HG02885 (cell line): ENCODE measurements at regions not wholly inside any gene's neighbourhood (a gene's known extent, or its start where the extent isn't known, plus 50 kb on each side); places are given as distances from the start of the nearest gene placed in this dataset.

Experiments
- ATAC-seq: cut with Tn5 transposase; IDR thresholded peaks from one replicate; pipeline ENCODE4 v1.9.1; 2021; ENCODE audit warnings: mild to moderate bottlenecking; ENCODE audit not compliant: unreplicated experiment, poor library complexity

DNA sequence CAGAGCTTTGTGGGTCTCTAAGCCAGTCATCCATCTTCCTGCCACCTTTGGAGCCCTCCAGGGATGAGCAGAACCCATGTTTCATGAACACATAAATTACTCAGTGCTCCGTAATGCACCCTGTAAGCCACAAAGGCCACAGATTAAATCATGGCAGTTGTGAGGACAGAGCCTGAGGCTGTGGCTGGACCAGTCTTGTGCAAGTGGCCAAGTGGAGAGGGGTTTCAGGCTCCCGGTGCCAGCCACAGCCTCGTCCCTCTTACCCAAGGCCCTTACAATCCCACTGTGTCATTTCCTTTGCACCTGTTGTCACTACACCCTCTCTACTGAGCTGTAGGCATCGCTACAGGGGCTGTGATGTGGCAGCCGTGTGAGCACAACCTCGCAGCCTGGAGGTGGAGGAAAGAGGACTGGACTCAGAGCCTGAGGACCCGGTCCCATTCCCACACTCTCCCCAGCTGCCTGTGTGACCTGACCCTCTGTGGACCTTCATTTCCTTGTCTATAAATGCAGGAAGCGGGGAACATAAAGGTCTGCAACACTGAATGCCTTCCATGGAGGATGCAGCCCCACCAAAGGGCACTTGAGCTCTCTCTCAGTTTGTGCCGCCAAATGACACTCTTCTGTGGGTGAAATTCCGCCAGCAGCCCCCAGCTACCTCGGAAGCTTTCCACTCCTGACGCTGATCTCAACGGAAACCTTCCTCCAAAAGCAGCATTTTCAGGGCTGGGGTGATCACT is 792.0 kb downstream of the UQCRFS1 start:
- ATAC-seq, result no peak

DNA sequence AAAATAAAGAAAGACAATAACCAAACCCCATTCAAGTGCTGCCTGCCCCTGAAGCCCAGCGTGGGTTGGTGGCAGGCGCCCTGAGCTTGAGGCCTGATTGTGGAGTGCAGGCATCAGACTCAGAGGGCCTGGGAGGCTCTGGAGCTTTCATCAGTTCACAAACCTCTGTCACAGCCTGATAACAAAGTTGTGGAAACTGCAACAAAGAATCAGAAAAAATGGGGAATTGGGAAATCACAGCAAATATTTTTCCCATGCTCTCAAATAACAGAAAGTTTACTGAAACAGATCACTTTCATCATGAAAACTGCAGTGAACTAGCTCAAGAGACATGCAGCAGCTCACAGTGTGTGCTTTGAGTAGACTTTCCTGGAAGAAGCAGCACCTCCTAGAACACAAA is 793.6 kb downstream of the UQCRFS1 start:
- ATAC-seq, result no peak

DNA sequence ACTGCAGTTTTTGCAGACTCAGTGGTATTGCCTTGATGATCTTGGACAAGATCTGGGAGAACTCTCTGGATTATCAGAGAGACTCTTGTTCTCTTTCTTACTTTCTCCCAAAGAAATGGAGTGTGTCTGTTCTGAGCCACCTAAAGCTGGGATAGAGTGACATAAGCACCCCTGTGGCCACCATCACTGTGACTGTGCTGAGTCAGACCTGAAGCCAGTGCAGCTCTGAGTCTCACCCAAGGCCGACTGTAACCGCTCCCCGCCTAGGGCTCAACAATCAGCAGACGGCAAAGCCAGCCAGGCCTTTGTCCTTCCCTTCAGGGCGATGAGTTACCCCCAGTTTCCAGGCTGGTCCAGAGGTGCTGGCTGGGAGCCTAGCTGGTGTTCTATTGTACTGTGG is 795.6 kb downstream of the UQCRFS1 start:
- ATAC-seq, result no peak

DNA sequence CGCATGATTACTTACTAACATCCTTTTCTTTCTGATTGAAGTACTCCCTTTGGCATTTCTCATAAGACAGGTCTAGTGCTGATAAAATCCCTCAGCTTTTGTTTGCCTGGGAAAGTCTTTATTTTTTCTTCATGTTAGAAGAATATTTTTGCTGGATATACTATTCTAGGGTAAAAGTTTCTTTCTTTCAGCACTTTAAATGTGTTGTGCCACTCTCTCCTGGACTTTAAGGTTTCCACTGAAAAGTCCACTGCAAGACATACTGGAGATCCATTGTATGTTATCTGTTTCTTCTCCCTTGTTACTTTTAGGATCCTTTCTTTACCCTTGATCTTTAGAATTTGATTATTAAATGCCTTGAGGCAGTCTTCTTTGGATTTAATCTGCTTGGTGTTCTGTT is 796.7 kb downstream of the UQCRFS1 start:
- ATAC-seq, result no peak

DNA sequence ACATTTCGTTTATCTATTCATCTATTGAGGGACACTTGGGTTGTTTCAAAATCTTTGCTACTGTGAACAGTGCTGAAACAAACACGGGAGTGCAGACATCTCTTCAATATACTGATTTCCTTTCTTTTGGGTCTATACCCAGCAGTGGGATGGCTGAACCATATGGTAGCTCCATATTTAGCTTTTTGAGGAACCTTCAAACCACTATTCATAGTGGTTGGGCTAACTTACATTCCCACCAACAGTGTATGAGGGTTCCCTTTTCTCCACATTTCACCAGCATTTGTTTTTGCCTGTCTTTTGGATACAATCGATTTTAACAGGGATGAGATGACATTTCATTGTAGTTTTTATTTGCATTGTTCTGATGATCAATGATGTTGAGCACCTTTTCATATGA is 798.2 kb downstream of the UQCRFS1 start:
- no peak for ATAC-seq

DNA sequence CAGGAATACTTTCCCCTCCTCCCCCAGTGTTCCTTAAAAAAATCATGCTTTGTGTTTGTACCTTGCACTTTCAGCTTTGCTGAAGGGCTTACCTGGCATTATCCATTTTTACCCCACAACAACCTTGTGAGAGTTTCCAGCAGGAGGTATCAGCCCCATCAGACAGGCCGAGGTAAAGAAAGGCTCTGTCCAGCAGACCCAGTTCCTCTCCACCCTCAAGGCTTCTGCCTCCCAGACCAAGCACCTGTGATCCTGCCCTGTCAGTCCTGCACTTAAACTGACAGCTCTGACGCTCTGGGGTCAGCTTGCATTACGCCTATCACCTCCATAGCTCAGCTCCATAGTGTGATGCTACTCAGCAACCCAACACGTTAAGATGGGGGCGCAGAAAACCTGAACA is 803.1 kb downstream of the UQCRFS1 start:
- ATAC-seq, result no peak

DNA sequence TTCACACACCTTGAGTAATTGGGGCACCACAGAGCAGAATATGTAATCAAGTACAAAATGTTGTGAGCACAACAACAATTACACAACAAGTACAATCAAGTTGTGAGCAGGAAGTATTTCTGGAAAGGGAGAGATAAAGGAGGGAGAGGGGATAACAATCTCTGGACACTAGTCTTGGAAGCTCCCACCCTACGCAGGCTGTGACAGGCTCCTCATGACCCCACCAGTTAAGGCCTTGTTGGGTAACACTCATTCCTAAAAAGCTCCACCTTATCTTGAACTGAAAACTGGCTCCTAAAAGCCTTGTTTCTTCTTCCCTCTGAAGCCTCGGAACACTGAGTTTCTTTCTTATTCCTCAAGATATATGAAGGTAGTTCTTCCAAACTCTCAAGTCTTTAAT is 806.0 kb downstream of the UQCRFS1 start:
- ATAC-seq, result no peak

DNA sequence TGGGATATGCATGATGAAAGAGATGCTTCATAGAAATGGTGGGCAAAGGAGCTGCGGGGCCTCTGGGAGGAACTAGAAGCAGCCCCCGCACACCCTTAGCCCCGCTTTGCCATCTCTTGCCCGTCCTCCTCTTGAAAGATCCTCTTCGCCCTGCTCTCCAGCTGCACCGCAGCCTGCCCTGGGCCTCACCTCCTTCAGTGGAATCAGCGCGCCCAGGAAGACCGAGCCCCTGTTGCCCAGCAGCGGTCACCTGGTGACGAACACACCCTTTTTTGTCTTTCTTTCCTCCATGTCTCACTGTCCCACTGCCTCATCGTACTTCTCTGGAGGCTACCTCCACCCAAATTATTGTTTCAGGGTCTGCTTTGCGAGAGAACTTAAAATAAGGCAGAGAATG is 807.6 kb downstream of the UQCRFS1 start:
- ATAC-seq, result no peak

DNA sequence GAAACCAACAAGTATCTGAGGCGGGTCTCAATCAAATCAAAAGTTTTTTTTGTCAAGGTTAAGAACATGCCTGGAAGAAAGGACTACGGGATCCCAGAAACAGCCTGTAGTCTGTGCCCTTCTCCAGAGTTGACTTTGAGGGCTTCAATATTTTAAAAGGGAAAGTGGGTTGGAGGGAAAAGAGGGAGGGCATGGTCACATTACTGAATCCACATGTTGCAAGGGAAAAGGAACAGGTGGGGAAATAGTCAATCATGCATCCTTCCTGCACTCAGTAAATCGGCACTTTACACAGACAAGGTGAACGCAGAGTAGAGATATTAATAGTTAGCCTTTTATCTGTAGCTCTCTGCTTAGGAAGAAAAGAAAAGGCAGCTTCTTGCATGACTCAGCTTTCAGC is 808.5 kb downstream of the UQCRFS1 start:
- no peak for ATAC-seq

DNA sequence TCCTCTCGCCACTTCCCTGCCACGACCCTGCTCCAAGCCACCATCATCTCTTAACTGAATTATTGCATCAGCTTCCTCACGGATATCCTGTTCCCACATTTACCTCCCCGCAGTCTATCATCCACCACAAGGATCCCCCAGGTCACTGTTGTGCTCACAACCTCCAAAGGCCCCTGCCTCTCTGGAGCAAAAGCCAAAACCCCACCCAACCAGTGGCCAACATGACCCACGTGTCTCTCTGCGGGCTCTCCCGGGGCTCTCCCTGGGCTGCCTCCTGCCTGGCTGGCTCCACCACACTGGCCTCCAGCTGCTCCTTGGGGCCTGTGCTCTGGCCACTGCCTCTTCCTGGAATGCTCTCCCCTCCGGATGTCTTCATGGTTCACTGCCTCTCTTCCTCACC is 809.3 kb downstream of the UQCRFS1 start:
- no peak for ATAC-seq

DNA sequence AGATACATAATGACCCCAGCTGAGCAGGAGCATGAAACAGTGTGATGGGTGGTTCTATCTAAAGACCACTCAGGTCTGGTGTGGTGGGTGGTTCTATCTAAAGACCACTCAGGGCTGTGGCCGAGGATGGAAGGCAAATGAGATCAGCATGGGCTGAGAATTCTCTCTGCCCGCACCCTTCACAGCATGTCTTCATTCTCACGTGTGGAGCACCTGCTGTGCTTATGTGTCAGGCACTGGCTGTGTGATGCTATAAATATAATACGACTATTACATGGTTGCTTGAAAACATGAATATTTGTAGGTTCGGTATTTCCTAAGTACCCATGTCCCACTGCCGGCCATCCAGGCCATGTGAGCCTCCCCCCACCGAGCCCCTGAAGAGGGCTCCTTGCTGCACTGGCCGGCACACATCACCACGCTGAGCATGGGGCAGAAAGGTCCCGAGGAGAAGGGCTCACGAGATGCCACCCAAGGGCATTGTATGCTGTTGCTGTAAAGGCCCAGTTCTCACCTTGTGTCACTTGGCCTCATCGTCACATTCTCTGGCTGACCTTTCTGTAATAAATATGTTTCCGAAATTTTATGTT is 810.2 kb downstream of the UQCRFS1 start:
- ATAC-seq, result no peak

DNA sequence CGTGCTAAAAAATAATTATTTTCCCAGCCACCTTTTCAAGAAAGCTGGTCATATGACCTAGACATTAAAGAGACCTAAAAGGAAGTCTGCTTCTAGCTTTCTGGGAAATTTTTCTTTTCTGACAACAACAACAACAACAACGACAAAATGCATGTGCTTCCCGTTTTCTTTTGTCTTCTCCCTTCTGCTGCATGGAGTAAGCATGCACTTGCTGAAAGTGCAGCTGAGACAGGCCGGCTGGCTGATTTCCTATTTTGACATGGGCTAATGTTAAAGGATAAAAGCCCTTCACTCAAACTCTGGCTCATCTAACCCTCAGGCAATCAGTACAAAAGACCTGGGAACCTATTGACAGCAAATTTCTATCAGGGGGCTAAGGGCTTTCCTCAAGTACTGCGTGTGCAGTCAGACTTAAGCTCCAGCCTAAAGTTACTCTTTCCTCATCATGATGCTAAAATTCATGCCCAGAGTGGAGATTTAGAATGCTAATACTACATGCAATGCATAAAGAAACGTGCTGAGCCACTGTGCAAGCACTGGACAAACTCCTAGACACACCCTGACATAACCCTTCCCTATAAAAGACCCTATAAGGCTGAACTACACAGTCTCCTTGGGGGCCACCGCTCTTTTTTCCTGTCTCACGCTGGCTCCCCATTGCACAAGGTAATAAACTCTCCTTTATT is 811.1 kb downstream of the UQCRFS1 start:
- no peak for ATAC-seq

DNA sequence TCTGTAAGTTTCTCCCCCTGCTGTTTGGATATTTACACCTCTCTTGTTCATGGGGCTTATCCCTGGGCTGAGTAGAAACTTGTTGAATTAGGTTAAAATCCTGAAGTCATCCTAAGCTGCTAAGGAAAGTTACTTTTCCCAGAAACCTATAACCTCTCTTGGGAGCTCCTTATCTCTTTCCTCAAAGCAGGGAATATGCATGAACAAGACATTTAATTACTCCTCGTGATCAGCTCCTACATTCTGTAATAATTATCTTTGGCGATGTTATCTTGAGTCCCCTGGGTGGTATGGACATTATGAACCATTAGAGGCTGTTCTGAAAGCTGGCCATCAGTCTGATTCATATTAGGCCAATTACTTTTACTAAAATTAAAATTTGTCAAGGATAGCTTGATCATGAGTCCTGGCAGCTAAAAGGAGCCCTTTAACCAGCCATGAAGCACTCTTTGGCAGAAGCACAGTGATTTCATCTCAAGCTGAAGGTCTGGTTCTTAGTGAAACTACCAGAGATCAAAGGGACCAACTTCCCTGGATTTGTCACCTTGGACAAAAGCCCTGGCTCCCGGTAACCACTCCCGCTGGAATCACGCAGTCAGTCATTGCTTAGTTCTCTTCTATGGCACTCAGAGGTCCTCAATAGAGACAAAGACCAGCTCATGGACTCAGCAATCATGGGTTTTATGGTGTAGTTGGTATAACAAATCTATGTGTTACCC is 811.8 kb downstream of the UQCRFS1 start:
- ATAC-seq, result no peak

DNA sequence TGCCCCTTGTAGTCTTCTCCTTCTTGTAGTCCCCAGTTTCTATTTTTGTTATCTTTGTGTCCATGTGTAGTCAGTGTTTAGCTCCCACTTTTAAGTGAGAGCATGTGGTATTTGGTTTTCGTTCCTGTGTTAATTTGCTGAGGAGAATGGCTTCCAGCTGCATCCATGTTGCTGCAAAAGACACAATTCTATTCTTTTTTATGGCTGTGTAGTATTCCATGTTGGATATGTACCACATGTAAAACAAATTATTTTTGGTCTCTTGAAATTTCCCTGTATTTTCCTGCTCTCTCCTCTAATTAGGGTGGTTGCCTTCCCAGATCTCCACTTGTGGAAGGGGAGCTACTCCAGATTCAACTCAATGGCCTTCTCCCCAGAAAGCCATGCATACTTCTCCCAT is 813.8 kb downstream of the UQCRFS1 start:
- ATAC-seq, result no peak

DNA sequence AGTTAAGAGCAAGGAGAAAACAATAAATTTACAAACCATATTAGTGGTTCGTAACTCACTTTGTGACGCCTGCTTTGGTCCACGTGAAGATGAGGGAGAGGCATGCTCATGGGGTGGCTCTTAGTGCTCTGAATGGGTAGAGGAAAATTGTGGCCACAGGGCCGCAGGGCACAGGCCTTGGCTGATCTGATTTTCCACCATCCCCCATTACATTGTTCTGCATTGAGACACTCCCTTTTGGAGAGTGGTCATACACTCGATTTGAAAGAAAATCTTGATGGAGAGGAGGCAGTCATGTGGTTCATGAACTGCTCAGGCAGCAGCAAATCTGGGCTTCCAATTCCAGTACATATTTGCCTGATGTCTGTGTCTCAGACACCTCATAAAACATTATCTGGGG is 815.2 kb downstream of the UQCRFS1 start:
- ATAC-seq, result no peak

DNA sequence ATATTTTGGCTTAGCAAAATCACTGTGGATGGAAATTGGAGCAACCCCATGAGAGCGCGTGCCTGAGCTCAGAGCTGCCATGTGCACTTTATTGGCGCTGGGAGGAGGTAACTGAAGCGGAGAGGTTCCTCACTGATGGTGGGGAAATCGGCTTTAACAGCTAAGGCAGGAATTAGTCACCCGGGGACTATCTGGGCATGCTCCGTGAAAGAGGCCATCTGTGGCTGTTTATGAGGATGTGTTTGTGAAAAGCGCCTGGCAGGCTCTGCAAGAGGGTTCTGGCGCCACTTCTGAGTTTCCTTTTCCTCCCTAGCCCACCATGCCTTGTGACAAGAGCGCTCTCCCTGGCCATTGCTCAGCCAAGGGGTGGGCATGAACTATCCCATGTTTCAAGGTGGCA is 815.6 kb downstream of the UQCRFS1 start:
- no peak for ATAC-seq

DNA sequence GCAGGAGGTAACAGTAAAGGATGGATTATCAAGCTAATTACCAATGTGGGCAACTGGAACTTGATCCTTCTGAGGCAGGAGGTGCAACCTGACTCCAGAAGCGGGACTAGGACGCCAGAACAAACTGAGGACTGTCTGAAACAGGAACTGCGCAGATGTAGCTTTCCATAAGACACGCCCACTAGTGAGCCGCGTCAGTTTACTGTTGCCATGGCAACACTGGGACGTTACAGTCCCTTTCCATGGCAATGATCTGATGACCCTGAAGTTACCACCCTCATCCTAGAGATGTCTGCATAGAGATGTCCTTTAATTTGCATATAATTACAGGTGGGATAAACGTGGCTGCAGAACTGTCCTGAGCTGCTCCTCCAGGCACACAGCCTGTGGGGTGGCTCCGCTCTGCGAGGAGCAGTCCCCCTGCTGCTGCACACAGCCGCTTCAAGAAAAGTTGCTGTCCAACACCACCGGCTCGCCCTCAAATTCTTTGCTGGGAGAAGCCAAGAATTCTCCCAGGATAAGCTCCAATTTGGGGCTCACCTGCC is 816.6 kb downstream of the UQCRFS1 start:
- no peak for ATAC-seq

DNA sequence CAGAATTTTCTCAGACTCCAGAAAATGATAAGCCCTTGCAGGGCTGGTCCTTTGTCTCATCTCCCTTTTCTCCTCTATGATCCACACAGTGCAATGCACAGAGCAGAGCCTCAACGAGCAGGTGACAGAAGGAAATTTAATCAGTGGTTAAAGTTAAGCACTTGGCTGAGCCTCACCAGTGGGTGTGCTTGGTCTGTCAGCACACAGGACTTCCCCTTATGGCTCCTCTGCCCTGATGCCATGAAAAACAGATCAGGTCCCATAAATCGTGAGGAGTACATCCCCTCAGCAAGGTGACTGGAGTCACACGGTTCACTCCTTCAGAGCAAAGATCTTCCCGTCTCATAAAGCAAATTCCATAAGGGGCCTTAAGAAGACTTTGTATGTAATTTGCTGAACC is 818.2 kb downstream of the UQCRFS1 start:
- ATAC-seq, result no peak

DNA sequence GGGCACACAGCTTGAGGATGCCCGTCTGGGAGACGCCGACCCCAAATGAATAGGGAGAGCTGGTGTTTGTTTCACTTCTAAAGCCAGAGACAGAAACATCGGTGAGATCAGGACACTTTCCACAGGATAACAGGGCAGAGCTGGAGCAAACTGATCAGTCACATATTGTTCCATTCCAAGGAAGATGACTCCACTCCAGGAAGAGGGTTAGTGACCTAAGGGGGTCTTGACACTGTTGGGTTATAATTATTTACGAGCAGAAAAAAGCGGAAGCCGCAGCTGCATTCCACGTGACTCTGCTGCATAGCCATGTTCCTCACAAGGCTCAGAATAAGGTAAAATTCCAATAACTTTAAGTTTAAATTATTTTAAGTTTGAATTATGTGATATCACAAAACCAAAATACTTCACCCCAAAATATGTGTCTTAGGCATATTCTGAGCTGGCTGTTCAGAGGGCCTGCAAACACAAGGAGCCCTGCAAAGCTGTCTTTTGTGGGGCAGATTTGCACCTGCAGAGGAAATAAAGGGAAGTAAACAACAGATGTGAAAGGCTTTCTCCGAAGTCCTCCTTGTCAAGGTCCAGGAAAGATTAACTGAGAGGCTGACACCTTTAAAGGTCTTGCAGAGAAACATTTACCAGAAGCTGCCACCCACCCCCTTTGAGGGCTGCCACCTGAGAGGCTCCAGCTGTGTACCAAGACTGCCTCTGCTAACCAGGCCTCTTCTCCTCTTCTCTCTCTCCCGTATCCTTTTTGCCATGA is 819.2 kb downstream of the UQCRFS1 start:
- ATAC-seq, result no peak

DNA sequence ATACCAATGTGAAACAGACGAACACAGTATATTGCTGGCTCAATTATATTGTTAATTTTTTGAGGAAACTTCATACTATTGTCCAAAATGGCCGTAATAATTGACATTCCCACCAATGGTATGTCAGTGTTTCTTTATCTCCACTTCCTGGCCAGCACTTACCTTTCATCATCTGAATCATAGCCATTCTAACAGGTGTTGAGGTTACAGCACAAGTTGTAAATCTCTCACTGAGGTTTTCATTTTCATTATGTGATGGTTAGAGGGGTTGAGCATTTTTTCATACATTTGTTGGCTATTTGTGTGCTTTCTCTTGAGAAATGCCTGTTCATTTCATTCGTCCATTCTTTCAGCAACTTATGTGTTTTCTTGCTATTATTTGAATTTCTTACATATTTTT is 824.0 kb downstream of the UQCRFS1 start:
- ATAC-seq, result no peak
